GM12892 (cell line): ENCODE measurements at regions not wholly inside any gene's neighbourhood (a gene's known extent, or its start where the extent isn't known, plus 50 kb on each side); places are given as distances from the start of the nearest gene placed in this dataset.

ENCODE experiments used
- POLR2A ChIP-seq: IDR thresholded peaks from 2 replicates; pipeline ENCODE4 v1.6.1; 2011; ENCODE audit warnings: low read depth, low read length, control low read depth
- TAF1 ChIP-seq: IDR thresholded peaks from 2 replicates; pipeline ENCODE4 v1.6.1; 2011; ENCODE audit warnings: low read depth, mild to moderate bottlenecking, control low read depth, low read length, borderline replicate concordance

DNA sequence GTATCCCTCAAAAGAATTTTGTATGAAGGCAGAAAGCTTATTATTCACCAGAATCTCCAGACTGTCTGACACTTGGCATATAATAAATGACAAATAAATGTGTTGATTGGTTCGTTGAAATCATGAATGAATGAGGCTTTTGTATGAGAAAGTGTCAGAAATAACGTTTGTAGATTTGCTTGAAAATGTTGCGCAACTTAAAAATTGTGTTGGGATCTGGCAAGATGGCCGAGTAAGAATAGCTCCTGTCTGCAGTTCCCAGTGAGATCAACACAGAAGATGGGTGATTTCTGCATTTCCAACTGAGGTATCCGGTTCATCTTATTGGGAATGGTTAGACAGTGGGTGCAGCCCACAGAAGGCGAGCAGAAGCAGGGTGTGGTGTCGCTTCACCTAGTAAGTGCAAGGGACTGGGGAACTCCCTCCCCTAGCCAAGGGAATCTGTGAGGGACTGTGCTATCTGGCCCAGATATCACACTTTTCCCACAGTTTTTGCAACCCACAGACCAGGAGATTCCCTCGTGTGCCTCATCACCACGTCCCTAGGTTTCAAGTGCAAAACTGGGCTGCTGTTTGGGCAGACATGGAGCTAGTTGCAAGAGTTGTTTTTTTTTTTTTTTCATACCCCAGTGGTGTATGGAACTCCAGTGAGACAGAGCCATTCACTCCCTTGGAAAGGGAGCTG is 759.0 kb downstream of the LTN1 start:
- TF ChIP-seq TAF1: no peak
- no peak for TF ChIP-seq POLR2A
